ENCODE measurements at regions not wholly inside any gene's neighbourhood (a gene's known extent, or its start where the extent isn't known, plus 50 kb on each side); places are given as distances from the start of the nearest gene placed in this dataset.

GRCh38 chr3:72188536-72188935, 403.6 kb upstream of the PROK2 start:
- TF ChIP-seq POLR2AphosphoS5 (IDR thresholded peaks at IDR 0.05; ENCODE audit: low read depth) (no peak), ZNF331 (CRISPR knock-in tag; IDR thresholded peaks at IDR 0.05; ENCODE audit: low read depth) (no peak), NANOG (IDR thresholded peaks at IDR 0.05; ENCODE audit: borderline replicate concordance) (no peak), EZH2 (IDR thresholded peaks at IDR 0.05; ENCODE audit: low read depth, unreplicated experiment) (no peak), CTCF (conservative IDR thresholded peaks at IDR 0.05; ENCODE audit: low read depth in 2 of 2) (no peak), EZH2phosphoT487 (IDR thresholded peaks at IDR 0.05; ENCODE audit: unreplicated experiment) (no peak), ZNF114 (CRISPR knock-in tag; IDR thresholded peaks at IDR 0.05) (no peak), STAT1 (IDR thresholded peaks at IDR 0.05; ENCODE audit: unreplicated experiment) (no peak), CREB1 (CRISPR knock-in tag; IDR thresholded peaks at IDR 0.05; ENCODE audit: low read depth) (no peak), ZNF462 (CRISPR knock-in tag; IDR thresholded peaks at IDR 0.05) (no peak), JUNB (IDR thresholded peaks at IDR 0.05; ENCODE audit: unreplicated experiment) (no peak), ETS1 (IDR thresholded peaks at IDR 0.05) (no peak)
- TF ChIP-seq, protein P1, sequence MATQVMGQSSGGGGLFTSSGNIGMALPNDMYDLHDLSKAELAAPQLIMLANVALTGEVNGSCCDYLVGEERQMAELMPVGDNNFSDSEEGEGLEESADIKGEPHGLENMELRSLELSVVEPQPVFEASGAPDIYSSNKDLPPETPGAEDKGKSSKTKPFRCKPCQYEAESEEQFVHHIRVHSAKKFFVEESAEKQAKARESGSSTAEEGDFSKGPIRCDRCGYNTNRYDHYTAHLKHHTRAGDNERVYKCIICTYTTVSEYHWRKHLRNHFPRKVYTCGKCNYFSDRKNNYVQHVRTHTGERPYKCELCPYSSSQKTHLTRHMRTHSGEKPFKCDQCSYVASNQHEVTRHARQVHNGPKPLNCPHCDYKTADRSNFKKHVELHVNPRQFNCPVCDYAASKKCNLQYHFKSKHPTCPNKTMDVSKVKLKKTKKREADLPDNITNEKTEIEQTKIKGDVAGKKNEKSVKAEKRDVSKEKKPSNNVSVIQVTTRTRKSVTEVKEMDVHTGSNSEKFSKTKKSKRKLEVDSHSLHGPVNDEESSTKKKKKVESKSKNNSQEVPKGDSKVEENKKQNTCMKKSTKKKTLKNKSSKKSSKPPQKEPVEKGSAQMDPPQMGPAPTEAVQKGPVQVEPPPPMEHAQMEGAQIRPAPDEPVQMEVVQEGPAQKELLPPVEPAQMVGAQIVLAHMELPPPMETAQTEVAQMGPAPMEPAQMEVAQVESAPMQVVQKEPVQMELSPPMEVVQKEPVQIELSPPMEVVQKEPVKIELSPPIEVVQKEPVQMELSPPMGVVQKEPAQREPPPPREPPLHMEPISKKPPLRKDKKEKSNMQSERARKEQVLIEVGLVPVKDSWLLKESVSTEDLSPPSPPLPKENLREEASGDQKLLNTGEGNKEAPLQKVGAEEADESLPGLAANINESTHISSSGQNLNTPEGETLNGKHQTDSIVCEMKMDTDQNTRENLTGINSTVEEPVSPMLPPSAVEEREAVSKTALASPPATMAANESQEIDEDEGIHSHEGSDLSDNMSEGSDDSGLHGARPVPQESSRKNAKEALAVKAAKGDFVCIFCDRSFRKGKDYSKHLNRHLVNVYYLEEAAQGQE (IDR thresholded peaks at IDR 0.05; ENCODE audit: unreplicated experiment), result no peak
- Histone ChIP-seq H3K4me3 (no peak overlapping the region), H3K9me2 (ENCODE audit: insufficient read depth) (peaks cover 15% of the 10 kb centered on the region; the same call in 1 of the 2 replicates), H3K36me3 (ENCODE audit: insufficient read depth) (no peaks in the 10 kb centered on the region), H4K20me1 (replicated peaks; ENCODE audit: insufficient read depth) (no peaks in the 10 kb centered on the region), H3K27ac (ENCODE audit: low read depth) (no peak overlapping the region), H2AFZ (no peak overlapping the region), H3K4me1 (ENCODE audit: insufficient read depth) (no peaks in the 10 kb centered on the region), H3K79me2 (replicated peaks; ENCODE audit: insufficient read depth) (no peaks in the 10 kb centered on the region), H3K4me2 (no peak overlapping the region), H3F3A (replicated peaks; ENCODE audit: low read depth) (no peaks in the 10 kb centered on the region), H3K27me3 (ENCODE audit: insufficient read depth) (no peaks in the 10 kb centered on the region)
- no peak for DNase-seq (ENCODE audit: low spot score)
- H3K27ac Mint-ChIP-seq, result no peak overlapping the region
- no peak overlapping the region for H3K4me3 Mint-ChIP-seq
- H3K4me1 Mint-ChIP-seq, result no peaks in the 10 kb centered on the region
- H3K27me3 Mint-ChIP-seq (ENCODE audit: insufficient read depth, low read depth, poor library complexity), result no peaks in the 10 kb centered on the region
- ATAC-seq, result no peak
- peaks cover 6% of the 10 kb centered on the region; the same call in 1 of the 3 replicates for H3K9me3 Mint-ChIP-seq
- no peaks in the 10 kb centered on the region for H3K36me3 Mint-ChIP-seq (ENCODE audit: low read depth)
